CD4-positive, alpha-beta T cell treated with Interleukin-2 at 100 ng/mL for 4 hours (primary cell): ENCODE measurements at regions not wholly inside any gene's neighbourhood (a gene's known extent, or its start where the extent isn't known, plus 50 kb on each side); places are given as distances from the start of the nearest gene placed in this dataset.

Source experiments
- DNase-seq: peaks from one replicate; pipeline ENCODE4 v3.0.0-alpha.2; 2020; ENCODE audit warnings: low spot score

DNA sequence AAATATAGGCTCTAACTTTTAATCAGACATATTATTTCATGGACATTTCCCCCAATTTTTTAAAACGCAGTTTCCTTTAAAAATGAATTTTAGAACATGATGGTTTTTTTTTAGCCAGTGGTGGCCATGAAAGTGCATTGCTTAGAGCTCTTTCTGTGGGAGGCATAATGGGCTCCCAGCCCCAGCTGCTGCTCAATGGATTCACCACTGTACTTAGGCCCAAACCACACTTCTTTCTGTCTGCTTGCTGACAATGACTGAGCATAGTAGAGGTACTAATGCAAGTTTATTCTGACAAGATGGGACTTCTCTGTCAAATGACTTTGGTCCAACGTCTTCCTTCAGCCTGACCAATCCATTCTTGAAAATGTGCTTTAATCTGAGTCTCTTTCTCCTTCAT is 400.2 kb upstream of the GRIA3 start:
- no peak for DNase-seq

DNA sequence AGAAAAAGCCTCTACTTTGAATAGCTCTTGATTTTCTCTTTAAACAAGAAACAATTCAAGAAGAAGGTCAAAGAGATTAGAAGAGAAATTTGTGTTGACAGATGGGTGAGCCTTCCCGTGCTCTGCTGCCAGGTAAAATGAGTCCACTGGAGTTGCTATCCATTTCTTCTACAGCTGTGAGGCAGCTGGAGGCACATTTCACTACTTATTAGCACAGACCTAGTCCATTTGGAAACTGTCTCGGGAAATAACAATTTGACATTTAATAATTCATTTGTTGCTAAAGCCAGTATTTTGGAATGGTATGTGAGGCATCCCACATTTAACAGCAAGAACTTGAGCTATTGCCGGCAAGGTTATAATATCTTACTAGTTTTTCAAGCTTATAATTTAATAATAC is 396.8 kb upstream of the GRIA3 start:
- no peak for DNase-seq

DNA sequence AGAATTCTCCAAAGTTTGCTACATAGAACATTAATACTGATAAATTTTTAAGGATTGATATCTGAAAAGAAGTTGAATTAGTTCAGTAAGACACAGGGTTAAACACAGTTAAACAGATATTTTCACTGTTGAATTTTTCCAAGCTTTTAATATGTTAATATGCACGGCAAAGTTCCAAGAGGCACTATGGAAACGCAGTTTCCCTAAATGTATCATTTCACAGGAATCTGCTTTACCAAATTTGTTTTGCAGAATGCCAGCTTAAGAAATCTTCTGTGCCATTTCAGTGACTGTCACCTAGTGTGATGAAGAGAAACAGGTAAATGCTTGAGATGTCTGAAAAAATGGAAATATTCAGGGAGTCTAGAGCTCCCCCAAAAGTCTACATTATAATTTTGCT is 395.9 kb upstream of the GRIA3 start:
- DNase-seq, result no peak

GRCh38 chrX:122790376-122791095 is 393.5 kb upstream of the GRIA3 start:
- DNase-seq, result no peak

DNA sequence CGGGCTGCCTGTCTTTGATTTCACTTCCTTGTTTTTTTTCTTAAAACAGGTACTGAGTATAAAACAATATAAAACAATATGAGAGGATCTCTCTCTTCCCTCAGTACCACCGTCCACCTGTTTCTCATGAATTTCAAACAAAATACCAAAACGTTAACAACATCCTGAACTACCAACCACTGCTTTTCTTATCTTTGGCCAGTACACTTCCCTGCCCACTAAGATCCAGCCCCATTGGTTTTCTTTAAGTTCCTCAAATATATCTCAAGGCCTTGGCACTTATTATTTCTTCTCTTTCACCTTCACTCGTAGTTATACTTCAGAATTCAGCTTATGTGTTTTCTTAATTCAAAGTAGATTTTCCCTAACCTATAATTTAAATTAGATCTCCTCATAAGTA is 370.2 kb upstream of the GRIA3 start:
- no peak for DNase-seq

- no peak for DNase-seq
Measured at GRCh38 chrX:122816288-122816687, 367.8 kb upstream of the GRIA3 start.

- DNase-seq, result no peak
Measured at GRCh38 chrX:122817321-122817955, 366.6 kb upstream of the GRIA3 start.

- DNase-seq, result no peak
Measured at GRCh38 chrX:122818068-122818467, 366.0 kb upstream of the GRIA3 start.

- no peak for DNase-seq
Measured at GRCh38 chrX:122833230-122833629, 350.8 kb upstream of the GRIA3 start.

DNA sequence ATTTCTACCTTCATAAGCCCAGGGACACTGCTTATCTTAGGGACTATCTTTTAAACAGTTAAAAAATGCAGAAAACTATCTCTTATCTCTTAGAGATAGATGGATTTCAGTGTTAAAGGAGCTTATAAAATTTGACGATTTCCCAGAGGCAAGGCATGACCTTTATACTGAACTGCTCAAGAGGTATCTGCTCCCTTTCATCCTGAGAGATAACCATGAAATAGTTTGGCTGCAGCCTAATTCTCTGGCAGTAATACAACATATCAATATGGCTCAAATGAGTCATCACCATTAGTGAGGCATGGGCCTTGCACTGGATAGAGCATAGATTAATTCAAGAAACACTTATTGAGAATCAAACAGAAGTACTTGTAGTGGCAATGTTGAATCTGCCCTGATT is 348.2 kb upstream of the GRIA3 start:
- no peak for DNase-seq

DNA sequence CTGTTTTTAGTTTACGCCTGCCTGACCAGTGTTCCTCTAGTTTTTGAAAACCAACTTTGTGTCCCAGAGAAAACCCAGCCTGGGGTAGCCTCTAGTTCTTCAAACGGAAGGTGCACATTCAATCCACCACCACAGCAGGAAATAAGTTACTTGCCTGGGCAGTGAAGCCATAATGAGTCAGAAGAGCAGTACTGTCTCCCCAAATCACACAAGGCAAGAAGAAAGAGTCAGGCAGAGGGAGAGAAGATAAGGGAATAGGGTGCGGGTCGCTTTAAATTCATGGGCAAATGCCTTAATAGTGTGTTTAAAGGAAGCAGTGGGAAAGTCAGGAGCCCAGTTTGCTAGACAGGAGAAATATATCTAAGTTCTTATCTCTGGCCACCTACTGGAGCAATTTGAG is 333.8 kb upstream of the GRIA3 start:
- no peak for DNase-seq

DNA sequence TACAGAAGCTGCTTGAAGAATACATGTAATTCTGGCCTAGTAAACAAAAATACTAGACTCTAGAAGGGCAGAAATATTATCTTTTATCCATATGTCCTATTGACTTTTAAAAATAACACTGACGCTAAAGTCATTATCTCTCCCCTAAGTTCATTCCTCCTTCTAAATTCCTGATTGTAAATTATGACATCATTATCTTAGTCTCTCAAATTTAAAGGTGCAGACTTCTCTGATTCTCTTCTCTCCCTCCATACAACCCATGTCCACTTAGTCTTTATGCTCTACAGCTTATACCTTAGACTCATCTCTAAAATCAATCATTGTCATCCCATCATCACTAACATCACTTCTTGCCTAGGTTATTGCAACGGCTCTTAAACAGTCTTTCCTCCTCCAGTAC is 327.9 kb upstream of the GRIA3 start:
- DNase-seq, result no peak

DNA sequence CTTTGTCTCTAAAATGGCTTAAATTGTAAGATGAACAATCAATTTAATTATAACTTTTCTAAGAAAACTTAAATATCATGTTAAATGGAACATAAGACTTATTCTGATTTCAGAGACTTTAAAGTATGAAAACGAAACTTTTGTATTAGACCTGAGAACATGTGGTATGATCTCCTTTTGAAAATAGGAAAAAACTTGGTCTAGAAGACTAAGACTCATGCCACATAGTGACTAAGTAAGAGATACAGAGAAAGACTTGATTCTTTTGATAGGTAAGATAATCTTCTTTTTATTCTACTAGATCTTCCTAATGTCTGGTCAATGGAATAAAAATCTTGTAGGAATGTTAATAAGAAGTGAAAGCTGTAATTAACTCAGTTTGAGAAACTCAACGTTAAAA is 326.3 kb upstream of the GRIA3 start:
- DNase-seq, result no peak

- DNase-seq, result no peak
Measured at GRCh38 chrX:122863067-122863466, 321.0 kb upstream of the GRIA3 start.

- DNase-seq, result no peak
Measured at GRCh38 chrX:122866532-122866931, 317.5 kb upstream of the GRIA3 start.

- DNase-seq, result no peak
Measured at GRCh38 chrX:122868631-122869030, 315.4 kb upstream of the GRIA3 start.

DNA sequence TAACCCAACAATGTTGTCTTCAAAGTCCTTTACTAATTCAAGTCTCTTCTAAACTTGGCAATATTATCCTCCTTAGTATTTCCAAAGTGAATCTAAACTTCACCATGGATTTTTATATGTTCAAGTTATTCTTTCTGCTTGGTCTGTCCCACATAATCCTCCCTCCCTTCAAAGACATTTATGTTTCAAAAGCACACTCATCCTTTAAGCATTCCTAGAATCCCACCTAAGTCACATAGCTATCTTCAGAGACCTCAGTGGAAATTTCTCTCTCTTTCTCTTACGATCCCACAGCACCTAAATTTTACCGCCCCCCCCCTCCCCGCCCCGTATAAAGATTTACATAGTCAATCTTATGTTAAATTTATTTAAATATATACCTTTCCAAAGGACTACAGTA is 314.9 kb upstream of the GRIA3 start:
- DNase-seq, result no peak

DNA sequence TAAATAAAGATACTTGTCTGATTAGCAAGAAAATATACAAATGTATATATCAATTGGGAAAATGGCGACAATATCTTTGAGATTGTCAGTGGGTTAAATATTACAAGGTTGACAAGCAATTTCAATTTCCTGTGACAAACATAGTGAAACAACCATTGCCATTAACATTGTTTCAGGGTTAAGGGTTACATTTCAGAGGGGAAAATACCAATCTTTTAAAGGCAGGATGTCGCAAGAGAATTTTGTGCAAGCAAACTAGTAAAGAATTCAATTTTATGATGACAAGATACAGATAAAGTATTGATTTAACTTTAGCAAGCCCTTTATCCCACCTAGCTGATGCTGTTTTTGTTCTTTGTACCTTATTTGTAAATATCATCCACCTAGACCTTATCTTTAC is 305.8 kb upstream of the GRIA3 start:
- DNase-seq, result no peak

DNA sequence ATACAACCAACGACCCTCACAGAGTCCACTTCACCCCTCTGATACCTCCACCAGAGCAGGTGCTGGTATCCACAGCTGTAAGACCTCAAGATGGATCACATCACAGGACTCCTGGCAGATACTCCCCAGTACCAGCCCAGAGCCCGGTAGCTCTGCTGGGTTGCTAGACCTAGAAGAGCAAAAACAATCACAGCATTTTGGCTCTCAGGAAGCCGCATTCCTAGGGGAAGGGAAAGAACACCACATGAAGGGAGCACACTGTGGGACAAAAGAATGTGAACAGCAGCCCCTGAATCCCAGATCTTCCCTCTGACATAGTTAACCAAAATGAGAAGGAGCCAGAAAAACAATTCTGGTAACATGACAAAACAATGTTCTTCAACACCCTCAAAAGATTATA is 303.1 kb upstream of the GRIA3 start:
- no peak for DNase-seq

DNA sequence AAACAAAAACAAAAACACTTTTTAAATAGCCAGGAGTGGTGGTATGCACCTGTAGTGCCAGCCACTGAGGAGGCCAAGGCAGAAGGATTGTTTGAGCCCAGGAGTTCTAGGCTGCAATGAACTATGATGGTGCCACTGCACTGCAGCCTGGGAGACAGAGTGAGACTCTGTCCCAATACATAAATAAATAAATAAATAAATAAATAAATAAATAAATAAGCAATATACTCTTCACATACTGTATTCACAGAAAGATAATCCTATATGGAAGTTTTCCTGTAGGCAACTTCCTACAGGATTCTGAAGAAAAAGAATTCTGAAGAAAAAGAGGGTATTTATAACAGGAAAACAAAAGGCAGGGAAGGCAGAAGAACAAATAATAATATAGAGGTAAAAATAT is 293.3 kb upstream of the GRIA3 start:
- DNase-seq, result no peak

DNA sequence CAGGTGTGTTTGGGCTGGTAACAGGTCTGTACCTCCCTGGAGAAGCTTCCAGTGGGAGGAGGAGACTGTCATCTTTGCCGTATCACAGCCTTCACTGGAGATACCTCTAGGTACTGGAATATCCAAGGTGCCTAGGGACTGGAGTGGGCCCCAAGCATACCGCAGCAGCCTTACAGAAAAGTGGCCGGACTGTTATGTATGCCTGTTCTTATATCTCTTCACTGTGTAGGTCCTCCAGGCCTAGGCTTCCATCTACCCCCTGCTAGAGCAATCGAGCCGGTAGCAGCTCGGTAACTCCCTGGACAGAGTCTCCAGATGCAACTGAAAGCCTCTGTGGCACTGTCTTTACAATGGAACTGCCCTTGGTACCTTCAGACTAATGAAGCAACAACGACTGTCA is 277.4 kb upstream of the GRIA3 start:
- no peak for DNase-seq

GRCh38 chrX:122907375-122907774 is 276.7 kb upstream of the GRIA3 start:
- no peak for DNase-seq

GRCh38 chrX:122910697-122911096 is 273.4 kb upstream of the GRIA3 start:
- DNase-seq, result no peak

DNA sequence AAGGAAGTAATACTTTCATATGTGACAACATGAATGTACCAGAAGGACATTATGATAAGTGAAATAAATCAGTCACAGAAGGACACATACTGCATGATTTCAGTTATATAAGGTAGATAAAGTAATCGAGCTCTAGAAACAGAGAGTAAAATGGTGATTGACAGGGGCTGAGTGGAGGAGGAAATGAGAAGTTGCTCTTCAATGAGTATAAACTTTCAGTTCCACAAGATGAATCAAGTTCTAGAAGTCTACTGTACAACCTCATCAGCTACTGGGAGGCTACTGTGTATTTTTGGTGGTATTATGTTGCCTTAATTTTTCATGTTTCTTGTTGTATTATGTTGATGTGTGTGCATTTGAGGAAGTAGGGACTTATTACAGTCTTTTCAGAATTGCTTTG is 270.9 kb upstream of the GRIA3 start:
- DNase-seq, result no peak
